22Rv1 (cell line): ENCODE measurements at regions not wholly inside any gene's neighbourhood (a gene's known extent, or its start where the extent isn't known, plus 50 kb on each side); places are given as distances from the start of the nearest gene placed in this dataset.

Experiments
- H3K27ac ChIP-seq: fragments of 450-650 bp; 2 replicates; pipeline ENCODE4 v1.5.1; 2017
- ZFX ChIP-seq: fragments of 450-650 bp; IDR thresholded peaks from 2 replicates; pipeline ENCODE4 v1.6.1; 2017; ENCODE audit warnings: antibody characterized with exemption, borderline replicate concordance
- TF ChIP-seq, protein P1 (sequence below): fragments of 450-650 bp; IDR thresholded peaks from 2 replicates; pipeline ENCODE4 v1.5.1; 2017; ENCODE audit warnings: mild to moderate bottlenecking

DNA sequence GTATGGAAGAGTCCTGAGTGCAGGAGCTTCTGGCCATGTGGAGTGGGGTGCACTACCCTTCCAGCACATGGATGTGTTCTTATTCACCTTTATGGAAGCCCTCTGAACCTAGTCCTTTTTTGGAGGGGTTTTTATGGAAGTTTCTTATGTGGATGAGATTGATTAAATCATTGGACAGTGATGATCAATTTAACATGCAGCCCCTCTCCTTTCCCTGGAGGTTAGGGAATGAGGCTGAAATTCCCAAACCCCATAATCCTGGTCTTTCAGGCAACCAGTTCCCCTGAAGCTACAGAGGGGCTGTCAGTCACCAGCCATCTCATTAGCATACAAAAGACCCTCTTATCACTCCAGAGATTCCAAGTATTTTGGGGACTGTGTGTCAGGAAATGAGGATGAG lies 183.9 kb upstream of the MAP3K7 start:
- TF ChIP-seq ZFX, result no peak
- TF ChIP-seq, protein P1, sequence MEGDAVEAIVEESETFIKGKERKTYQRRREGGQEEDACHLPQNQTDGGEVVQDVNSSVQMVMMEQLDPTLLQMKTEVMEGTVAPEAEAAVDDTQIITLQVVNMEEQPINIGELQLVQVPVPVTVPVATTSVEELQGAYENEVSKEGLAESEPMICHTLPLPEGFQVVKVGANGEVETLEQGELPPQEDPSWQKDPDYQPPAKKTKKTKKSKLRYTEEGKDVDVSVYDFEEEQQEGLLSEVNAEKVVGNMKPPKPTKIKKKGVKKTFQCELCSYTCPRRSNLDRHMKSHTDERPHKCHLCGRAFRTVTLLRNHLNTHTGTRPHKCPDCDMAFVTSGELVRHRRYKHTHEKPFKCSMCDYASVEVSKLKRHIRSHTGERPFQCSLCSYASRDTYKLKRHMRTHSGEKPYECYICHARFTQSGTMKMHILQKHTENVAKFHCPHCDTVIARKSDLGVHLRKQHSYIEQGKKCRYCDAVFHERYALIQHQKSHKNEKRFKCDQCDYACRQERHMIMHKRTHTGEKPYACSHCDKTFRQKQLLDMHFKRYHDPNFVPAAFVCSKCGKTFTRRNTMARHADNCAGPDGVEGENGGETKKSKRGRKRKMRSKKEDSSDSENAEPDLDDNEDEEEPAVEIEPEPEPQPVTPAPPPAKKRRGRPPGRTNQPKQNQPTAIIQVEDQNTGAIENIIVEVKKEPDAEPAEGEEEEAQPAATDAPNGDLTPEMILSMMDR, result no peak
- no peak overlapping the region for H3K27ac ChIP-seq

GRCh38 chr6:90765895-90766294 lies 179.0 kb upstream of the MAP3K7 start:
- TF ChIP-seq, protein P1, result no peak
- TF ChIP-seq ZFX, result no peak
- no peak overlapping the region for H3K27ac ChIP-seq

GRCh38 chr6:90765491-90765890 lies 178.6 kb upstream of the MAP3K7 start:
- no peak for TF ChIP-seq ZFX
- TF ChIP-seq, protein P1, result no peak
- no peak overlapping the region for H3K27ac ChIP-seq

DNA sequence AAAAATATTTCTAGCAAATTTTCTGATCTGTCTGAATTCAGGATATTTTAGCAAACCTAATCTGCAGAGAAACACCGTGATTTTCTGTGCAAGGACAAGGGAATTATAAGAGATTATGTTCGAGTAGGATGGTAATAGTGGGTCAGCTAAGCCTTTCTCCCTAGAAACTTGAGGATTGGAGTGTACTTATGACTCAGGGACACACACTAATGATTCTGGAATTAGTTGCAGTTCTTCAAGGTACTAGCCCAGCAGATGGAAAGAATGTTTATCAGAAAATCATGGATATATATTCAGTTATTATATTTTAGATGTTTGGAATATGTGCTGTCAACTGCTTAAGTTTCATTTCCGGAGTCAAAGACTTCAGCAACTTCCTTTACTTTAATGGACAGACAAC lies 177.1 kb upstream of the MAP3K7 start:
- H3K27ac ChIP-seq, result no peak overlapping the region
- TF ChIP-seq, protein P1, result no peak
- no peak for TF ChIP-seq ZFX

DNA sequence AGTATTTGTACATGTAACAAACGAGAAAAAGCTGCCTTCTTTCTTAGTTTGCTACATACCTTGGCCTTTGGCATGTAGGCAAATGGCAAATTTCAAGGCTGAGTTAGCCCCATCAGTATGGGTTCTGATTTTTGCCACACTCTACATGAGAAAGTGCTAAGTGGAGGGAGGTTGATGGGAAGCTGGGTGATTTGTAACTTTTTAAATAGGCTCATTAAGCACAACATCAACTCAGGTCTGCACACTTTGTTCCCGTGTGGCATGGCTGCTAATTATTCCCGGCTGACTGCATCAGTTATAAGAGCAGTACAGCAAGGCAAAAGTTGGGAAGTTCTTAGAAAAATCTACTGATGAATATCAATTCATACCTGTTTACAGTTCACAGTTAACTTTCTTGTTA lies 172.8 kb upstream of the MAP3K7 start:
- no peak overlapping the region for H3K27ac ChIP-seq
- no peak for TF ChIP-seq ZFX
- TF ChIP-seq, protein P1, result no peak

DNA sequence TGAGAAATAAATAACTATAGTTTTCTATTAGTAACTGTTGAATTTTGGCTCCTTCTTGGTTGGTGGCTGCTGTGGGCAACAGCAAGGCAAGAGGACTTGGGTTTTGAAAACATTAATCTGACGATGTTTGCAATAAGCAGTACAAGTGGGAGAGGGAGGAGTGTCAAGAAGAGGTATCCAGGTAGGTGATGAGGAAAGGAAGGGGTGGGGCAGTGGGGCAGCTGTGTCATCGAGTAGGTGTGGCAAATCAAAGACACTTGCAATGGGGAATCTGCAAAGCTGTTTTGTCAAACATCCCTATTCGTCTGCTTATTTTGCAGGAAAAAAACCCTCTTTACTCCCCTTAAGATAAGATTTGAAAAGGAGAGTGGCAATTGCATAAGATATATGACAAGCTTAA lies 171.9 kb upstream of the MAP3K7 start:
- no peak overlapping the region for H3K27ac ChIP-seq
- TF ChIP-seq, protein P1, result no peak
- no peak for TF ChIP-seq ZFX

- TF ChIP-seq, protein P1, result no peak
- no peak for TF ChIP-seq ZFX
- H3K27ac ChIP-seq, result no peak overlapping the region
These were observed 167.2 kb upstream of the MAP3K7 start for GRCh38 chr6:90753820-90754643.
